Testis (tissue), 2 donors: ENCODE measurements at regions not wholly inside any gene's neighbourhood (a gene's known extent, or its start where the extent isn't known, plus 50 kb on each side); places are given as distances from the start of the nearest gene placed in this dataset.

ENCODE experiments used
- DNase-seq: peaks from one replicate; pipeline ENCODE4 v3.0.0-alpha.2; 2019
- H3K27ac ChIP-seq, 2 donors: fragments of 200-600 bp; sonication (generic); one replicate each; pipeline ENCODE4 v1.5.1; 2019
- H3K27me3 ChIP-seq: fragments of 200-600 bp; sonication (generic); one replicate; pipeline ENCODE4 v1.5.1; 2019
- H3K36me3 ChIP-seq: fragments of 200-600 bp; sonication (generic); one replicate; pipeline ENCODE4 v1.5.1; 2017; ENCODE audit warnings: low read depth; ENCODE audit errors: missing control alignments
- H3K4me1 ChIP-seq: fragments of 200-600 bp; sonication (generic); one replicate; pipeline ENCODE4 v1.5.1; 2019
- H3K4me3 ChIP-seq, 2 donors: fragments of 200-600 bp; sonication (generic); one replicate each; pipeline ENCODE4 v1.5.1; 2017 to 2019
- H3K9me3 ChIP-seq: fragments of 200-600 bp; sonication (generic); one replicate; pipeline ENCODE4 v1.5.1; 2017
- CTCF ChIP-seq, 3 experiments: fragments of 450-650 bp in 2 of 3; fragments of 200-600 bp in 1 of 3; sonication (generic) in 1 of 3; IDR thresholded peaks; one replicate each; pipeline ENCODE4 v1.5.1; 2016 to 2019; ENCODE audit warnings: antibody characterized with exemption in 3 of 3, mild to moderate bottlenecking in 2 of 3, moderate library complexity in 1 of 3
- POLR2A ChIP-seq: fragments of 450-650 bp; IDR thresholded peaks from one replicate; pipeline ENCODE4 v1.6.1; 2017; ENCODE audit warnings: antibody characterized with exemption, mild to moderate bottlenecking, moderate library complexity
- WGBS, 2 donors: methylation state at CpG; one replicate each; pipeline ENCODE4 v1.1.5; 2018; 5-methylcytosine and 5-hydroxymethylcytosine counted together
- intact Hi-C: fragments of 100-400 bp; cut with DNase I; formaldehyde crosslinking; loops from one replicate; pipeline ENCODE4 v1.15.1; 2023; ENCODE audit warnings: low total_unique reads
- small RNA-seq, 2 donors: library from RNA; depleted of rRNA; stranded (forward); fragments of <200 nt; gene quantifications; one replicate each; pipeline ENCODE3, GENCODE V24; 2016

GRCh38 chr6:51562198-51562597 lies 525.2 kb downstream of the PKHD1 start:
- no peaks in the 10 kb centered on the region for H3K27me3 ChIP-seq
- DNase-seq, result no peak
- H3K27ac ChIP-seq, result no peak overlapping the region

More at GRCh38 chr6:51562198-51562597, 525.2 kb downstream of the PKHD1 start:
- no peaks in the 10 kb centered on the region for H3K36me3 ChIP-seq
- H3K4me3 ChIP-seq, result no peak overlapping the region
- no peaks in the 10 kb centered on the region for H3K4me1 ChIP-seq
- TF ChIP-seq CTCF (IDR thresholded peaks at IDR 0.05) (no peak), POLR2A (no peak)
- intact Hi-C loops, result no loop called here
- WGBS, 2 donors, result 53 to 60% methylated on average over 1 of the region's 1 CpG
- no peaks in the 10 kb centered on the region for H3K9me3 ChIP-seq

Small RNA genes in the stretch of these regions (small RNA-seq; reads per million reads assigned to genes)
- gene RF00572, result 0 reads per million in 2 donors
